Liver (tissue), 8 donors: ENCODE measurements at regions not wholly inside any gene's neighbourhood (a gene's known extent, or its start where the extent isn't known, plus 50 kb on each side); places are given as distances from the start of the nearest gene placed in this dataset.

Source experiments
- DNase-seq: peaks from one replicate; pipeline ENCODE4 v3.0.0-alpha.2; 2017; ENCODE audit warnings: low spot score
- H3K27ac ChIP-seq, 2 donors: one replicate each; pipeline ENCODE4 v1.7.0; 2013; ENCODE audit warnings: inconsistent platforms in 2 of 2, low read length in 2 of 2, control low read depth in 1 of 2, low read depth in 1 of 2, mild to moderate bottlenecking in 1 of 2
- H3K27me3 ChIP-seq, 4 donors: one replicate each; pipeline versions ENCODE4 v1.6.1 to v1.7.0; 2013; ENCODE audit warnings: low read length in 3 of 4, inconsistent platforms in 1 of 4, mild to moderate bottlenecking in 1 of 4, moderate library complexity in 1 of 4; ENCODE audit not compliant: control insufficient read depth in 4 of 4, insufficient read depth in 4 of 4
- H3K36me3 ChIP-seq, 4 donors: one replicate each; pipeline versions ENCODE4 v1.6.1 to v1.7.0; 2013; ENCODE audit warnings: low read length in 3 of 4, mild to moderate bottlenecking in 3 of 4, low read depth in 1 of 4, moderate library complexity in 1 of 4; ENCODE audit not compliant: control insufficient read depth in 4 of 4, insufficient read depth in 3 of 4
- H3K4me1 ChIP-seq, 4 donors: one replicate each; pipeline versions ENCODE4 v1.6.1 to v1.7.0; 2013; ENCODE audit warnings: low read length in 3 of 4, mild to moderate bottlenecking in 3 of 4, moderate library complexity in 1 of 4; ENCODE audit not compliant: control insufficient read depth in 4 of 4, insufficient read depth in 4 of 4
- H3K4me3 ChIP-seq, 3 donors: one replicate each; pipeline versions ENCODE4 v1.6.1 to v1.7.0; 2013; ENCODE audit warnings: low read length in 3 of 3, control low read depth in 1 of 3, low read depth in 1 of 3, mild to moderate bottlenecking in 1 of 3
- H3K9ac ChIP-seq, 2 donors: one replicate each; pipeline ENCODE4 v1.7.0; 2013; ENCODE audit warnings: low read length in 2 of 2, mild to moderate bottlenecking in 2 of 2, moderate library complexity in 2 of 2, control low read depth in 1 of 2, low read depth in 1 of 2
- H3K9me3 ChIP-seq, 4 donors: one replicate each; pipeline versions ENCODE4 v1.6.1 to v1.7.0; 2013; ENCODE audit warnings: low read length in 3 of 4; ENCODE audit not compliant: control insufficient read depth in 4 of 4
- ATF3 ChIP-seq: IDR thresholded peaks from 2 replicates; pipeline ENCODE4 v1.6.1; 2016; ENCODE audit warnings: antibody characterized with exemption
- CTCF ChIP-seq: fragments of 150-350 bp; IDR thresholded peaks from 2 replicates; pipeline ENCODE4 v1.5.1; 2017; ENCODE audit warnings: improper control_type of control experiment, low read depth, low read length; ENCODE audit not compliant: missing input control
- FOXA2 ChIP-seq: IDR thresholded peaks from 2 replicates; pipeline ENCODE4 v1.6.1; 2016; ENCODE audit warnings: antibody characterized with exemption
- GABPA ChIP-seq, 2 donors: IDR thresholded peaks in 1 of 2; conservative IDR thresholded peaks in 1 of 2; 2 replicates each; pipeline ENCODE4 v1.6.1; 2016; ENCODE audit warnings: antibody characterized with exemption in 2 of 2, mild to moderate bottlenecking in 1 of 2, moderate library complexity in 1 of 2
- HNF4A ChIP-seq, 2 donors: conservative IDR thresholded peaks; 2 replicates each; pipeline ENCODE4 v1.6.1; 2016; ENCODE audit warnings: antibody characterized with exemption in 2 of 2, mild to moderate bottlenecking in 2 of 2
- HNF4G ChIP-seq: IDR thresholded peaks from 2 replicates; pipeline ENCODE4 v1.6.1; 2016; ENCODE audit warnings: antibody characterized with exemption
- JUND ChIP-seq, 2 donors: IDR thresholded peaks; 2 replicates each; pipeline ENCODE4 v1.6.1; 2016; ENCODE audit warnings: antibody characterized with exemption in 2 of 2
- NR2F2 ChIP-seq: IDR thresholded peaks from 2 replicates; pipeline ENCODE4 v1.6.1; 2016; ENCODE audit warnings: antibody characterized with exemption
- RAD21 ChIP-seq, 2 donors: IDR thresholded peaks; 2 replicates each; pipeline ENCODE4 v1.6.1; 2016; ENCODE audit warnings: antibody characterized with exemption in 2 of 2, mild to moderate bottlenecking in 2 of 2
- REST ChIP-seq: IDR thresholded peaks from 2 replicates; pipeline ENCODE4 v1.6.1; 2016; ENCODE audit warnings: antibody characterized with exemption, mild to moderate bottlenecking
- RXRA ChIP-seq, 2 donors: IDR thresholded peaks; 2 replicates each; pipeline ENCODE4 v1.6.1; 2017 to 2018; ENCODE audit warnings: antibody characterized with exemption in 2 of 2, mild to moderate bottlenecking in 1 of 2
- SP1 ChIP-seq: IDR thresholded peaks from 2 replicates; pipeline ENCODE4 v1.6.1; 2018; ENCODE audit warnings: antibody characterized with exemption, mild to moderate bottlenecking
- TAF1 ChIP-seq: conservative IDR thresholded peaks from 2 replicates; pipeline ENCODE4 v1.6.1; 2016; ENCODE audit warnings: antibody characterized with exemption, mild to moderate bottlenecking
- ZBTB33 ChIP-seq: IDR thresholded peaks from 2 replicates; pipeline ENCODE4 v1.6.1; 2016; ENCODE audit warnings: antibody characterized with exemption
- WGBS: extraction: QIAGEN DNeasy Blood & Tissue Kit; methylation state at CpG from one replicate; pipeline ENCODE4 v1.1.7; 2013; 5-methylcytosine and 5-hydroxymethylcytosine counted together
- donor health status: healthy.
- donor health status: healthy.
- donor health status: healthy.
- donor health status: healthy.
- donor health status: healthy.

- no peaks in the 10 kb centered on the region for H3K27me3 ChIP-seq
- H3K4me1 ChIP-seq: peaks cover 2 to 4% (median 3%) of the 10 kb centered on the region in 4 donors
- no peaks in the 10 kb centered on the region for H3K36me3 ChIP-seq
- no peak overlapping the region for H3K4me3 ChIP-seq
- no peaks in the 10 kb centered on the region for H3K9me3 ChIP-seq
- no peak overlapping the region for H3K9ac ChIP-seq
- no peak for DNase-seq
- H3K27ac ChIP-seq: peak overlapping the region in 1 of 2 donors; percentile 3
- 73% methylated on average over 35 of the region's 35 CpGs for WGBS
- TF ChIP-seq REST: no peak
- no peak for TF ChIP-seq ATF3
- TF ChIP-seq JUND (IDR thresholded peaks at IDR 0.05): no peak
- TF ChIP-seq FOXA2: no peak
- TF ChIP-seq CTCF: no peak
- TF ChIP-seq NR2F2: peak; percentile 94
- peak in 1 of 2 donors; percentile 16 for TF ChIP-seq RAD21 (IDR thresholded peaks at IDR 0.05)
Measured at GRCh38 chr6:169898788-169899480, 147.5 kb downstream of the ERMARD start.

- H3K4me1 ChIP-seq: no peaks in the 10 kb centered on the region
- H3K27ac ChIP-seq: no peak overlapping the region
- H3K36me3 ChIP-seq: no peaks in the 10 kb centered on the region
- H3K27me3 ChIP-seq: no peaks in the 10 kb centered on the region
- H3K9me3 ChIP-seq: no peaks in the 10 kb centered on the region
- no peak overlapping the region for H3K4me3 ChIP-seq
- H3K9ac ChIP-seq: no peak overlapping the region
- WGBS: 95% methylated on average over 15 of the region's 15 CpGs
- peak; percentile 23 for DNase-seq
- TF ChIP-seq SP1 (no peak), CTCF (no peak), ATF3 (no peak), RAD21 (IDR thresholded peaks at IDR 0.05) (no peak), TAF1 (no peak), GABPA (IDR thresholded peaks at IDR 0.05 in 1 of 2, conservative IDR thresholded peaks at IDR 0.05 in 1 of 2) (no peak), RXRA (IDR thresholded peaks at IDR 0.05) (no peak), ZBTB33 (no peak), JUND (IDR thresholded peaks at IDR 0.05) (no peak), HNF4G (no peak), HNF4A (conservative IDR thresholded peaks at IDR 0.05) (no peak)
Measured at GRCh38 chr6:169897601-169898358, 146.4 kb downstream of the ERMARD start.
